Neural progenitor cell (in vitro differentiated cells): ENCODE measurements at regions not wholly inside any gene's neighbourhood (a gene's known extent, or its start where the extent isn't known, plus 50 kb on each side); places are given as distances from the start of the nearest gene placed in this dataset.

ENCODE experiments used
- DNase-seq: peaks from one replicate; pipeline ENCODE4 v3.0.0-alpha.2; 2016; ENCODE audit warnings: low spot score
- H2AFZ ChIP-seq: fragments of 200-600 bp; sonication (generic); replicated peaks from 2 replicates; pipeline ENCODE4 v1.6.1; 2016; ENCODE audit warnings: antibody characterized with exemption
- H3F3A ChIP-seq: fragments of 200-600 bp; sonication (generic); 2 replicates; pipeline ENCODE4 v1.6.1; 2016; ENCODE audit warnings: antibody characterized with exemption, low read depth
- H3K27ac ChIP-seq: fragments of 200-600 bp; sonication (generic); 2 replicates; pipeline ENCODE4 v1.5.1; 2016; ENCODE audit warnings: mild to moderate bottlenecking
- H3K27me3 ChIP-seq: fragments of 200-600 bp; sonication (generic); 2 replicates; pipeline ENCODE4 v1.6.1; 2016; ENCODE audit warnings: mild to moderate bottlenecking, moderate library complexity
- H3K36me3 ChIP-seq: fragments of 200-600 bp; sonication (generic); 2 replicates; pipeline ENCODE4 v1.5.1; 2016
- H3K4me1 ChIP-seq: fragments of 200-600 bp; sonication (generic); 2 replicates; pipeline ENCODE4 v1.6.1; 2016; ENCODE audit warnings: mixed run types
- H3K4me2 ChIP-seq: fragments of 200-600 bp; sonication (generic); 2 replicates; pipeline ENCODE4 v1.6.1; 2016
- H3K4me3 ChIP-seq: fragments of 200-600 bp; sonication (generic); 2 replicates; pipeline ENCODE4 v1.5.1; 2016
- H3K79me2 ChIP-seq: fragments of 200-600 bp; sonication (generic); 2 replicates; pipeline ENCODE4 v1.6.1; 2016; ENCODE audit warnings: low read depth
- H3K9ac ChIP-seq: fragments of 200-600 bp; sonication (generic); 2 replicates; pipeline ENCODE4 v1.6.1; 2016
- H3K9me3 ChIP-seq: fragments of 200-600 bp; sonication (generic); 2 replicates; pipeline ENCODE4 v1.5.1; 2016; ENCODE audit warnings: low read depth
- H4K20me1 ChIP-seq: fragments of 200-600 bp; sonication (generic); 2 replicates; pipeline ENCODE4 v1.6.1; 2016; ENCODE audit warnings: low read depth
- H3K27ac Mint-ChIP-seq: 3 replicates; pipeline ENCODE4 v1.8.0; 2021; ENCODE audit warnings: mixed read lengths
- H3K27me3 Mint-ChIP-seq: 2 replicates; pipeline ENCODE4 v1.8.0; 2022; ENCODE audit warnings: low read depth, mild to moderate bottlenecking, inconsistent platforms, moderate library complexity, mixed read lengths; ENCODE audit not compliant: insufficient read depth
- H3K36me3 Mint-ChIP-seq: 3 replicates; pipeline ENCODE4 v1.8.0; 2021; ENCODE audit warnings: mixed read lengths
- H3K4me1 Mint-ChIP-seq: 3 replicates; pipeline ENCODE4 v1.8.0; 2021; ENCODE audit warnings: mixed read lengths
- H3K4me3 Mint-ChIP-seq: 3 replicates; pipeline ENCODE4 v1.8.0; 2021; ENCODE audit warnings: mild to moderate bottlenecking, moderate library complexity, mixed read lengths
- H3K9me3 Mint-ChIP-seq: 3 replicates; pipeline ENCODE4 v1.8.0; 2020; ENCODE audit warnings: mixed read lengths
- CTCF ChIP-seq: fragments of 200-600 bp; sonication (generic); IDR thresholded peaks from 2 replicates; pipeline ENCODE4 v1.5.1; 2017; ENCODE audit warnings: antibody characterized with exemption, mild to moderate bottlenecking
- EZH2 ChIP-seq: fragments of 200-600 bp; sonication (generic); IDR thresholded peaks from 2 replicates; pipeline ENCODE4 v1.6.1; 2017; ENCODE audit warnings: antibody characterized with exemption, mild to moderate bottlenecking, moderate library complexity
- EZH2phosphoT487 ChIP-seq: fragments of 200-600 bp; sonication (generic); IDR thresholded peaks from 2 replicates; pipeline ENCODE4 v1.6.1; 2017; ENCODE audit warnings: antibody characterized with exemption

- H3K4me3 Mint-ChIP-seq, result no peak overlapping the region
- peaks cover 4% of the 10 kb centered on the region for H3K27me3 Mint-ChIP-seq
- peaks cover 15% of the 10 kb centered on the region for H3F3A ChIP-seq
- H3K4me3 ChIP-seq, result no peak overlapping the region
- peaks cover 54% of the 10 kb centered on the region for H3K4me1 ChIP-seq
- TF ChIP-seq EZH2 (no peak), EZH2phosphoT487 (no peak), CTCF (no peak)
- H3K79me2 ChIP-seq, result no peaks in the 10 kb centered on the region
- H3K36me3 ChIP-seq, result no peaks in the 10 kb centered on the region
- peak overlapping the region; percentile 36 for H3K4me2 ChIP-seq
- no peaks in the 10 kb centered on the region for H3K27me3 ChIP-seq
- H3K36me3 Mint-ChIP-seq, result no peaks in the 10 kb centered on the region
- H3K27ac Mint-ChIP-seq, result no peak overlapping the region
- peak; percentile 46 for DNase-seq
- no peak overlapping the region for H3K9ac ChIP-seq
- peaks cover 16% of the 10 kb centered on the region for H3K4me1 Mint-ChIP-seq
- peaks cover 2% of the 10 kb centered on the region for H3K9me3 Mint-ChIP-seq
- H3K27ac ChIP-seq, result peak overlapping the region; percentile 52
- no peaks in the 10 kb centered on the region for H4K20me1 ChIP-seq
- peak overlapping the region; percentile 38 for H2AFZ ChIP-seq
- H3K9me3 ChIP-seq, result no peaks in the 10 kb centered on the region
These were observed 174.2 kb upstream of the JADE1 start for GRCh38 chr4:128635141-128635954.

- Histone ChIP-seq H4K20me1 (no peaks in the 10 kb centered on the region), H3K36me3 (no peaks in the 10 kb centered on the region), H3K79me2 (no peaks in the 10 kb centered on the region), H3K27me3 (no peaks in the 10 kb centered on the region), H2AFZ (no peak overlapping the region), H3K9me3 (no peaks in the 10 kb centered on the region), H3K9ac (no peak overlapping the region), H3K4me3 (no peak overlapping the region), H3F3A (peaks cover 15% of the 10 kb centered on the region), H3K27ac (no peak overlapping the region), H3K4me1 (peaks cover 39% of the 10 kb centered on the region), H3K4me2 (no peak overlapping the region)
- Mint-ChIP-seq H3K4me1 (peaks cover 16% of the 10 kb centered on the region), H3K4me3 (no peak overlapping the region), H3K27me3 (peaks cover 2% of the 10 kb centered on the region), H3K9me3 (peaks cover 2% of the 10 kb centered on the region), H3K36me3 (no peaks in the 10 kb centered on the region), H3K27ac (no peak overlapping the region)
- TF ChIP-seq EZH2phosphoT487 (no peak), EZH2 (no peak), CTCF (no peak)
- no peak for DNase-seq
These were observed 176.4 kb upstream of the JADE1 start for GRCh38 chr4:128633067-128633466.

- no peak for DNase-seq
- H3K9ac ChIP-seq, result no peak overlapping the region
- H3K27me3 ChIP-seq, result no peaks in the 10 kb centered on the region
- no peaks in the 10 kb centered on the region for H3K79me2 ChIP-seq
- H3K27ac ChIP-seq, result no peak overlapping the region
- no peak overlapping the region for H3K4me3 ChIP-seq
- H2AFZ ChIP-seq, result peak overlapping the region; percentile 78
- Mint-ChIP-seq H3K27ac (no peak overlapping the region), H3K4me3 (no peak overlapping the region), H3K9me3 (peaks cover 2% of the 10 kb centered on the region), H3K4me1 (peaks cover 12% of the 10 kb centered on the region), H3K27me3 (peaks cover 2% of the 10 kb centered on the region), H3K36me3 (no peaks in the 10 kb centered on the region)
- H3K36me3 ChIP-seq, result no peaks in the 10 kb centered on the region
- no peak overlapping the region for H3K4me2 ChIP-seq
- H4K20me1 ChIP-seq, result no peaks in the 10 kb centered on the region
- peaks cover 11% of the 10 kb centered on the region for H3F3A ChIP-seq
- peaks cover 18% of the 10 kb centered on the region for H3K4me1 ChIP-seq
- no peak for TF ChIP-seq EZH2
- no peak for TF ChIP-seq EZH2phosphoT487
- no peak for TF ChIP-seq CTCF
- H3K9me3 ChIP-seq, result no peaks in the 10 kb centered on the region
These were observed 178.6 kb upstream of the JADE1 start for GRCh38 chr4:128630871-128631270.
